IPS DF 4.7 (cell line): ENCODE measurements at regions not wholly inside any gene's neighbourhood (a gene's known extent, or its start where the extent isn't known, plus 50 kb on each side); places are given as distances from the start of the nearest gene placed in this dataset.
A peak's percentile ranks its signal among the peaks of the same experiment; 100 is the strongest.

Experiments used
- DNase-seq: peaks from one replicate; pipeline ENCODE4 v3.0.0-alpha.2; 2013; ENCODE audit warnings: low spot score; ENCODE audit errors: extremely low read depth

DNA sequence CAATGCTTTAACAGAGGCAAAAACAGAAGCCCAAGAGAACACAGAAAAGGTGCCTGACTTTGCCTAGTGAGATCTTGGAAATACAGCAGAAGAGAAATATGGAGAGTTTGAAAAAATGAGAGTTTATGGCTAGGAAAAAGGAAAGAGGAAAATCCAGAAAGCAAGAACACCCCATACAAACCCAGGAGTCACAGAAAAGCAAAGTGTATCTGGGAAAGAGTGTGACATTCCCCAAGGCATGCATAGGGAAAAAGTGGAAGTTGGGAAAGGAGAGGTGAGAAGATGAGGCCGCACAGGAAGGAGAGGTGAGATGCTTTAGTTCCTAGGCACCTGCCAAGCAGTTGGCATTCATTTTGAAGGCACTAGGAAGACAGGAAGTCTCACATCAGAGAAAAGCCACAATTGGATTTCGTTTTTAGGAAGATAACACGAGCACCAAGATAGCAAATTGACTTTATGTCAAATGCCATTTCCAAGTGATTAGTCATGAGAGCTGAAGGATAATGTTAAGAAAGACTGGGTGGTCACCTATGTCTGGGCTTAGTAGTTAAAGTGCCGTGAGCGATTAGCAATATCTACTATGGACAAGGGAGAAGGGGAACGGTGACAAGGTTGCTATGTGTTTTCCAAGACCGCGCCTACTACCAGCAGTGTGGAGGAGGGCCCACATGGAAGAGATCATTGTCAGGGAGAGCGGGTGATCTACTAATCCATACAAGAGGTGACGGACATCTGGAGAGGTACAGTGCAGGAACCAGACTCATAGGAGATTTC lies 224.1 kb upstream of the PARD3B start:
- DNase-seq, result no peak

DNA sequence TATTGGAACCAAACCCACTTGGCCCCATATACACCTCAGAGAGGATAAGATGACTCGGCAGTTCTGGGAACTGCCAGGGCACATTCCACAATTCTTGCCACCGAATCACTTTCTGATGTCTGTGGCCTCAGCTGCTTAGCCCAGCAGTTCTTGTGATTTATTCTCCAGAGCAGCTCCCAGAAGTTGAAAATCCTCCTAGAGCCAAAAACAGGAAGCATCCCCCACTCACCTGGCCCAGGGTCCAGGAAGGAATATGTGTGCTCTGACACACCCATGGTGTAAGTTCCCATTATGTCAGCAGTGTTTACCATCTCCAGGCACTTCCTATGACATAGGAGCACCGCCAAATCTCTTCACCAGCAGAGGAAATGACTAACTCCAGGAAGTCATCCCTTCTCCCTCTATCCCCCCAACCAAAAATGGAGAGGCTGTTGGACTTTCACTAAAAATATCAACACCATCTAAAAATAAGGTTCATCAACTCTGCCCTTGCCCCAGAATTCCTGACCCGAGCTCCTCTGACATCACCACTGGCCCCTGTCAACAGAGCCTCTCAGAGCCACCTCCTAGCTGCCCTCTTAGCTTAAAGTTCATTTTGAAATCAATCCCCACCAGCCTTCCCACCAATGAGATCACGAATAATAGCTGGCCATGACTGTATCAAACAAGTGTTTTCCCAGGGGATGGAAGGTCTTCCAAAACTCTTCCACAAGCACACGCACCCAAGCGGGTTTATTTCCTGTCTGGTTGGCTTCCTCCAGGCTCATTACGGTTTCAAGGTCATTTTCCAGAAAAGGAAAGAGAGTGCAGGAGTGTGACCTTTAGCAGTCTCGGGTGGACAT lies 223.1 kb upstream of the PARD3B start:
- DNase-seq, result no peak

- DNase-seq, result peak; percentile 66
Measured at GRCh38 chr2:204325468-204325867, 219.8 kb upstream of the PARD3B start.

- DNase-seq, result no peak
Measured at GRCh38 chr2:204328373-204328772, 216.9 kb upstream of the PARD3B start.

GRCh38 chr2:204329016-204329415 lies 216.3 kb upstream of the PARD3B start:
- DNase-seq, result no peak

GRCh38 chr2:204329532-204329931 lies 215.7 kb upstream of the PARD3B start:
- no peak for DNase-seq

DNA sequence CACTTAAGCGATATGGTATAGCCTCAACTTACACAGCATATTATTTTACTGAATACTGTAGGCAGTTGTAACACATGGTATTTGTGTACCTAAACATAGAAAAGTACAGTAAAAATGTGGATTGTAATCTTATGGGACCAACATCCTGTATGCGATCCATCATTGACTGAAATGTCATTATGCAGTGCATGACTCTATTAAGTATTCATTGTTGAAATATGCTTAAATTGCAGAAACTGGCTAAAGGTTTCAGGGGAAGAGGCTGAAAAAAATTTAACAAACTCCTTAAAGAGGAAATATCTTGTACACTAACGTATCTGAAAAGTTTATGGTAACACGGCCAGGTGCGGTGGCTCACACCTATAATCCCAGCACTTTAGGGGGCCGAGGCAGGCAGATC lies 214.1 kb upstream of the PARD3B start:
- DNase-seq, result no peak

GRCh38 chr2:204331988-204332387 lies 213.3 kb upstream of the PARD3B start:
- DNase-seq, result no peak

DNA sequence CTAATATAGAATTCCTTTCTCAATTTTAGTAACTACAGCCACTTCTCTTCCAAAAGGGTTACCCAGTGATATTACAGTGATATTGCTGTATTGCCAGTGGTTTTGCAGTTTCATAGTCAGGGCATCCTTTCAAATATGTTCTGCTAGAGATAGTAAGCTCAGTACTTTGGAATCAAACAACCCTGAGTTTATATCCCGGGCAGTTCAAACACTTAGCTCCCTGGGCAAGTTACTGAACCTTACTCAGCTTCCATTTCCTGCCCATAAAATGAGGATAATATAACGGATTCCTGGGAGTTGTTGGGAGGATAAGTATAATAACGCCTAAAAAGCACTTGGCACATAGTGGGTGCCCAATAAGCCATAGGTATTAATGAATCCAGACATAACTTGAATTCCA lies 212.6 kb upstream of the PARD3B start:
- no peak for DNase-seq

DNA sequence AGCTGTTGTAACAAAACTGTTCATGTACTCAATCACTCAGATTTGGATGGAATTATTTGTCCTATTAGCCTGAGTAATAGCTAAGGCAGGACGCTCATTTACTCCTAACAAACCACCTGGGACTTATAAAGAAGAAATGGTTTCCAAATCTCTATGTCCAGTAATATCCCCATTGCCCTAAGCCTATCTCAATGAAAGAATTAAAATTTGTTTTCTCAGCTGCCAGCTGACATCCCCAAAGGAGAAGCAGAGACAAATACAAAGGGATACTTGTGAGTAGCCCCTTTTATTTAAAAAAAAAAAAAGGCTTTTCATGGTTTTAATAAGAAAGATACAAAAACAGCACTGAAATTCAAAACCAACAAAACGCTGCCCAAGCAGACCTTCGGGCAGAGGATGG lies 211.4 kb upstream of the PARD3B start:
- no peak for DNase-seq

- DNase-seq, result no peak
Measured at GRCh38 chr2:204335451-204336058, 209.7 kb upstream of the PARD3B start.

DNA sequence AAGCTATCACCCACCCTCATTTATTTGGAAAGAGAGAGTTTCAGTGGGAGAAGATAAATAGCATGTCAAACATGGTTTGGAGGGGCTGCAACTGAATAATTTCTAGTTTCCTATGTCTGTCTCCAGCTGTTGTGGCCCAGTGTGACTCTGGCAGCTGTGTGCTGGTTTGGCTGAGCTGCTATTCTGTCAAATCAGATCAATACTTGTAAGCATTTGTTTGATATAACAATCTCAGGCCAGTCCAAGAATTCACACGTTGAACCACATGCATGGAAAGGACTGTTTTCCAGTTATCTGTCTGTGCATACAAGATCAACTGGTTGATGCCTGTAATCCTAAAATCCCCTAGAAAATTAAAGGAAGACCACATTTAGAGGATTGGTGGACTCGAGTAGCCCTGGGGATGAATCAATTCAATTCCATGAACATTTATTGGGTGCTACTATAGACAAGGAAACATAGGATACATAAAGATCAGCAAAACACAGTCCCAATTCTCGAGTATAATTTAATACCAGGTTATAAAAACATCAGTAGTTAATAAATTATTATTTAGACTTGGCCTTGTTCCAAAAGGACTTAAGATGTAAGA lies 209.0 kb upstream of the PARD3B start:
- no peak for DNase-seq

GRCh38 chr2:204337638-204338037 lies 207.6 kb upstream of the PARD3B start:
- no peak for DNase-seq

- no peak for DNase-seq
Measured at GRCh38 chr2:204339212-204339715, 206.0 kb upstream of the PARD3B start.

GRCh38 chr2:204340511-204340910 lies 204.8 kb upstream of the PARD3B start:
- DNase-seq, result no peak

GRCh38 chr2:204341887-204342276 lies 203.4 kb upstream of the PARD3B start:
- DNase-seq, result no peak

DNA sequence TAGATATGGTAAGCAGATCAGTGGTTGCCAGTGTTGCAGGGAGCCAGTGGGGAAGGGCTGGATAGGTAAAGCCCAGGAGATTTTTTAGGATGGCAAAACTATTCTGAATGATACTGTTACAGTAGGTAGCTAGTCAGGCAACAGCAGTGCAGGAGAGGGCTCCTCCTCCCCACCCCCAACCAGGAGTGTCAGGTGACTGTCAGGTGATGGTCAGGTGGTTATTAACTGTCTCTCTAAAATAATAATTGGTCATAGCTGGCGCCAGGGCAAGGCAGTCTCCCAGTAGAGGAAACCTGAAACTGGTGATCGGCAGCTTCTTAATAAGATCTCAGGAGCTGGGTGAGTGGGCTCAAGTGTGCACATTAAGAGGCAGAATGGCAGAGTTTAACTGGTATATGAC lies 201.6 kb upstream of the PARD3B start:
- no peak for DNase-seq

GRCh38 chr2:204344119-204344518 lies 201.2 kb upstream of the PARD3B start:
- no peak for DNase-seq

GRCh38 chr2:204346906-204347305 lies 198.4 kb upstream of the PARD3B start:
- DNase-seq, result no peak

DNA sequence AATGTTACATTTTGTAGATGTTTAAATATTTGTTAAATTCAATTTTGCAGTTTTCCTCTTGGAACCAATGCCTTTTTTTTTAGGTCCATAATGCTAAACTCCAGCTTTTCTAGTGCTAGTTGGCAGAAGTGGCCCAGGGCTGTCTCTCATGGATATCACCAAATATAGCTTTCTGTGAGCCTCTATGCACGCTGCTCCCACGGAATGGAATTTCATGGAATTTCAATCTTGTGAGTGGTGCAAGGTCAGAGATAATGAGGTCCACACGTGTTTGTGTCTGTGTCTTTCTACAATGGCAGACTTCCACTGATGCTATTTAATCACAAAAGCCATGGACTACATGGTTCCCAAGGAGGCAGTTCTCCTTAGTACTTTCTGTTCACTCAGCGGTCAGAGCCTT lies 191.5 kb upstream of the PARD3B start:
- DNase-seq, result no peak

DNA sequence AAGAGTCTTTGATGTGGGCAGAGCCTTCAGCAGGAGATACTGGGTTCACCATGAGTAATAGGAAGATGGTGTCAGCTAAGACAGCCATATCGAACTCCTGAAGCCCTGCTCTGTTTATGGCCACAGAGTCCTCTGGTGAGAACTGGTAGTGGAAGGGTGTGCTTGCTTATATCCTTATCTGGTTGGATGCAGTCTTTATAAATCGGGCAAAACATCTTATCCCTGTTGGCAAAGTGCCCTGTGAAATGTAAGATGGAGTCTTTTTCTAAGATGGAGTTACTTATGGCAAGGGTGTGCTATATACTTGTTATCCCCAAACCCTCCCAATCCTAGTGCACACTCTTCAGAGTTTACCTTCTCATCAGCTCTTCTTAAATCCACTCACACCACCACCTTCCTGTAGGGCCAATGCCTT lies 190.8 kb upstream of the PARD3B start:
- no peak for DNase-seq

DNA sequence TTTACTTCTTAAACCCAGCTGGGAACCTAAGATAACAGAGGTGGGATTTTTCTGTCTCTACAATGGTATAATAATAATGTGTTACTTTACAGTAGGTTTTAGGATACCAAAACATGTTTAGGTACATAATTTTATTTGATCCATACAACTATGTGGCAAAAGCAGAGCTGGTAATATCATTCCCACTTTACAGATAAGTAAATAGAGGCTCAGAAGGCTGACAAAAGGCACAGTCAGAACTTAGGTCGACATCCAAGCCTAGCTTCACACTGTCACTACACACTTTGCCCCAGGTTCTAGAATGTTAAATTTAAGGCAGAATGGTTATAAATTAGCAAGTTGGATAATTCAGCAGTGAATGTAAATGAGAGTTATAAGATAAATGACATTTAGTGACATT lies 189.6 kb upstream of the PARD3B start:
- no peak for DNase-seq
